Ectodermal cell (in vitro differentiated cells): ENCODE measurements at regions not wholly inside any gene's neighbourhood (a gene's known extent, or its start where the extent isn't known, plus 50 kb on each side); places are given as distances from the start of the nearest gene placed in this dataset.
"Not testable (repeated sequence)": the region's sequence is repeated elsewhere in the genome, so short reads cannot be mapped to it uniquely, and the experiment has no call there.

Source experiments
- H3K27ac ChIP-seq: 2 replicates; pipeline ENCODE4 v1.7.0; 2013; ENCODE audit warnings: mild to moderate bottlenecking, low read depth, low read length; ENCODE audit not compliant: insufficient read depth, poor library complexity, severe bottlenecking
- H3K27me3 ChIP-seq: 2 replicates; pipeline ENCODE4 v1.7.0; 2013; ENCODE audit warnings: mild to moderate bottlenecking, low read length; ENCODE audit not compliant: insufficient read depth, control insufficient read depth, poor library complexity, severe bottlenecking
- H3K36me3 ChIP-seq: one replicate; pipeline ENCODE4 v1.7.0; 2013; ENCODE audit warnings: low read length; ENCODE audit not compliant: control insufficient read depth, insufficient read depth
- H3K4me1 ChIP-seq: one replicate; pipeline ENCODE4 v1.7.0; 2013; ENCODE audit warnings: low read length; ENCODE audit not compliant: control insufficient read depth, insufficient read depth
- H3K4me3 ChIP-seq: 2 replicates; pipeline ENCODE4 v1.7.0; 2013; ENCODE audit warnings: low read depth, low read length, control low read depth; ENCODE audit not compliant: insufficient read depth
- H3K9me3 ChIP-seq: 2 replicates; pipeline ENCODE4 v1.7.0; 2013; ENCODE audit warnings: mild to moderate bottlenecking, low read length, moderate library complexity; ENCODE audit not compliant: control insufficient read depth
- WGBS, 2 experiments: methylation state at CpG; one replicate each; pipeline ENCODE4 v1.1.7; 2013; ENCODE audit warnings: missing lambda C conversion rate in 2 of 2; 5-methylcytosine and 5-hydroxymethylcytosine counted together

DNA sequence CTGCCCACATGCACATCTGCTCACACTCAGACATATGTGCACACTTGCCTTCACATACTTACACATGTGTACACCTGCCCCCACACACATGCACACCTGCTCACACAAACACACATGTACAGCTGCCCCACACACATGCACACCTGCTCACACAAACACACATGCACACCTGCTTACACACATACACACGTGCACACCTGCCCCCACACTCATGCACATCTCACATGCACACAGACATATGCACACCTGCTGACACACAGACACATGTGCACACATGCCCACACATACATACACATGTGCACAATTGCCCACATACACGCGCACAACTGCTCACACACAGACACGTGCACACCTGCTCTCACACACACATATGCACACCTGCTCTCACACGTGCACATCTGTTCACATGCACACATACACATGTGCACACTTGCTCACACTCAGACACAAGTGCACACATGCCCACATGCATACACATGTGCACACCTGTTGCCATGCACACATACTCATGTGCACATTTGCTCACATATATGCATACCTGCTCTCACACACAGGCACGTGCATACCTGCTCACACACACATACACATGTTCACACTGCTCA, 147.8 kb upstream of the FOXD4L5 start:
- WGBS, 2 experiments: 86 to 91% methylated on average over 6 of the region's 6 CpGs

DNA sequence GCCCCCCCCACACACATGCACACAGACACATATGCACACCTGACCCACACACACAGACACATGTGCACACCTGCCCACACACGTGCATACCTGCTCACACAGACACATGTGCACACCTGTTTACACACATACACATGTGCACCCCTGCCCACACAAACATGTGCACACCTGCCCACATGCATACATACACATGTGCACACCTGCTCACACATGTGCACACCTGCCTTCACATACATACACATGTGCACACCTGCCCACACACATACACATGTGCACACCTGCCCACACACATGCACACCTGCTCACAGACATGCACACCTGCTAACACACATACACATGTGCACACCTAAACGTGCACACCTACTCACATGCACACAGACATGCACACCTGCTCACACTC, 147.0 kb upstream of the FOXD4L5 start:
- no peak overlapping the region for H3K27ac ChIP-seq
- H3K36me3 ChIP-seq: no peaks in the 10 kb centered on the region
- peaks cover 18% of the 10 kb centered on the region for H3K9me3 ChIP-seq
- no peaks in the 10 kb centered on the region for H3K4me1 ChIP-seq
- no peak overlapping the region for H3K4me3 ChIP-seq
- 62 to 65% methylated on average over 2 of the region's 2 CpGs for WGBS, 2 experiments
- no peaks in the 10 kb centered on the region for H3K27me3 ChIP-seq

More for the DNA sequence above, 147.8 kb upstream of the FOXD4L5 start:
- Histone ChIP-seq H3K27me3 (no peaks in the 10 kb centered on the region), H3K4me1 (no peaks in the 10 kb centered on the region), H3K4me3 (no peak overlapping the region), H3K9me3 (peaks cover 19% of the 10 kb centered on the region), H3K27ac (no peak overlapping the region), H3K36me3 (no peaks in the 10 kb centered on the region)

DNA sequence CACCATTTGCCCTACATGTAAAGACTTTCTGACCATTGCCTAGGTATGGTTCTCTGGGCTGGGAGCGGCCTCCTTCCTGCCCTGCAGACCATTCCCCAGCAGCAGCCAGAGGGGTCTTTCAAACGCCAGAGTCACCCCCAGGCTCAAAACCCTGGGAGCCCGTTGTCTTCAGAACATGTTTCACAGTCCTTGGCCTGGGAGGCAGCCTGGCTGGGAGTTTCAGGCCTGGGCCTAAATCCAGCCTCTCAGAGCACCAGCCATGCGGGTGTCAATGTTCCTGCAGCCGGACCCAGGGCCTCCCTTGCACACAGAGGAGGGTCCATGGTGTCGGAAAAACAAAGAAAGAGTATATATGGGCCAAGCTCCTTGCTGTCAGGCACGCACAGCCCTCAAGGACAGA, 145.2 kb upstream of the FOXD4L5 start:
- Histone ChIP-seq H3K4me3 (no peak overlapping the region), H3K4me1 (no peaks in the 10 kb centered on the region), H3K27ac (no peak overlapping the region), H3K36me3 (no peaks in the 10 kb centered on the region), H3K9me3 (peaks cover 16% of the 10 kb centered on the region), H3K27me3 (no peaks in the 10 kb centered on the region)
- 71 to 80% methylated on average over 7 of the region's 7 CpGs for WGBS, 2 experiments

DNA sequence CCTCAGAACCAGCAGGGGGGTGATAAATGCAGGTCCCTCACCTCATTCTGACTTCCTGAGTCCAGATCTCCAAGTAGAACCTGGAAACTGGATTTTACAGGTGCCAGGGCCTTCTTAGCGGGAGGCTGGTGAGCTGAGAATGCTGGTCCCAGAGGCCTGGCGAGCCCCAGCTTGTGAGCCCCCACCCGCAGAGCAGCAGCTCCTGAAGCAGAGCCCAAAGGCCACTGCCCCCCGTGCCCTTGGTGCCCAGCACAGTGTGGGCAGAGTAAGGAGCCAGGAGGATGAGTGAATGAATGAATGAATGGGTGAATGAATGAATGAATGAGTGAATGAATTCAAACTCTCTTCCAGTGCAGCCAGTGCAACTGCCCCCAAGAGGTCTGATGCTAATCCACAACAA, 142.4 kb upstream of the FOXD4L5 start:
- H3K4me3 ChIP-seq, H3K27ac ChIP-seq, H3K4me1 ChIP-seq, H3K36me3 ChIP-seq, H3K27me3 ChIP-seq: not testable (repeated sequence)
- H3K9me3 ChIP-seq: peaks cover 11% of the 10 kb centered on the region
- 78% methylated on average over 4 of the region's 4 CpGs for WGBS, 2 experiments

DNA sequence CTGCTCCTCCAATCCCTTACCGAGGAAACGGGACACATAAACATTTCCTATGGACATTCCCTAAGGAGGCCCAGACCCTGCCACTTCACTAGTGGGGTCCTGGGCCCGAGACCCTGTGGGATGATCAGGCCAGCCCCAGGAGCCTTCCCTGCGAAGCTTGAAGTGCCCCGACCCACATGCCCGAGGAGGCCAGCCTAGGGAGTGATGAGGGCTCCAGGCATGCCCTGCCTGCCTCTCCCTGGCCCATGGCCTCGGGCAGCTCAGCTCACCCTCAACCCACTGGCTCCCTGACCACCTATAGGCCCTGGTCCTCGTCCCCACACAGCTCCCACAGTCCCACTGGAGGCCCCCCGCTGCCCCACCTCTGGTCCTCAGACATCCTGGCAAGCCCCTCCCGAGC, 141.8 kb upstream of the FOXD4L5 start:
- H3K36me3 ChIP-seq, H3K27ac ChIP-seq, H3K27me3 ChIP-seq, H3K9me3 ChIP-seq, H3K4me3 ChIP-seq, H3K4me1 ChIP-seq: not testable (repeated sequence)
- WGBS, 2 experiments: 78 to 79% methylated on average over 10 of the region's 10 CpGs

DNA sequence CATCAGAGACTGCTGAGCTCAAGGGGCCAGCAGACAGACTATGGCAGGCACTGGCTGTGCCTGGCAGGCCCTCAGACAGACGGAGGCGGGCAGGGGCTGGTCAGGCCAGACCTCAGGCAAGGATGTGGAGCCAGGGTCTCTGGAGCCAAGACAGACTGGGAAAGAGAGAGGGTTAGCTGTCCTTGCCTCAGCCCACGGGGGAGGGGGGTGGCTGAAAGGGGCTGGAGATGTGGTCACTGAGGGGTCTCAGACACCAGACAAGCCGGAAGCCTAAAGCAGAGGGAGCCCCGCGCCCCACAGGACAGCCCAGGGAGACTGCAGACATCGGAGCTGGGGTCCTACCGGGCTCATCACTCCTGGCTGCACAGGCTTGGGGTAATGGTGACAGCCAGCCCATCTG, 141.2 kb upstream of the FOXD4L5 start:
- Histone ChIP-seq H3K27me3 (no peaks in the 10 kb centered on the region), H3K36me3 (no peaks in the 10 kb centered on the region)
- 84% methylated on average over 8 of the region's 8 CpGs for WGBS, 2 experiments

DNA sequence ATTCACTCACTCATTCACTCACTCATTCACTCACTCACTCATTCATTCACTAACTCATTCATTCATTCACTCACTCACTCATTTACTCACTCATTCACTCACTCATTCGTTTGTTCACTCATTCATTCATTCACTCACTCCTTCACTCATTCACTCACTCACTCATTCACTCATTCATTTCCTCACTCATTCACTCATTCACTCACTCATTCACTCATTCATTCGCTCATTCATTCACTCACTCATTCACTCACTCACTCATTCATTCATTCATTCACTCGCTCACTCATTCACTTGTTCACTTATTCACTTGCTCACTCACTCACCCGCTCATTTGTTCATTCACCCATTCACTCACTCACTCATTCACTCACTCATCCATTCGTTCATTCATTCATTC, 140.2 kb upstream of the FOXD4L5 start:
- not testable (repeated sequence) for H3K4me1 ChIP-seq, H3K9me3 ChIP-seq, H3K4me3 ChIP-seq, H3K27me3 ChIP-seq, H3K36me3 ChIP-seq, H3K27ac ChIP-seq
- 49 to 54% methylated on average over 5 of the region's 5 CpGs for whole genome bisulfite sequencing, 2 experiments

More for the DNA sequence above, 141.2 kb upstream of the FOXD4L5 start:
- Histone ChIP-seq H3K27ac (no peak overlapping the region), H3K4me1 (no peaks in the 10 kb centered on the region), H3K9me3 (peaks cover 7% of the 10 kb centered on the region), H3K4me3 (no peak overlapping the region)

DNA sequence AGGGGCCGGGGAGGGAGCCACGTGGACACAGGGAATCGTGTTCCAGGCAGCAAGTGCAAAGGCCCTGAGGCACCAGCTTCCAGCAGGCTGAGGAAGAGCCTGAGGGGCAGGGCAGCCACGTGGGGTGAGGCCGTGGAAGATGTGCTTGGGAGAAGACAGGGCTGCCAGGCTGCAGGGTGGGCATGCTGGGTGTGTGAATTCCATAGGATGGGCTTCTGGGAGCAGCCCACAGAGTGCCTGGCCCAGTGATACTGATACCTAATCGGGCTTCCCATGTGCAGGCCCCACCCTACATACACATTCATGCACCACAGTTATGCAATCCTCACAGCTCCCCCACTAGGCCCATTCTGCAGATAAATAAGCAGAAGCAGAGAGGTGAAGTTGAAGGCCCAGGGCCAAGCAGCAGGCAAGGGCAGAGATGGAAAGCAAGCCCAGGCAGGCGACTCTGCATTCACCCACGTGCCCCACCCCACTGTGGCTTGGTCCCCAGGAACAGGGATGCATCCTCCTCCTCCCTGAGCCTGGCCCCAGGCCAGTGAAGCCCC, 139.5 kb upstream of the FOXD4L5 start:
- H3K4me1 ChIP-seq, H3K27me3 ChIP-seq, H3K9me3 ChIP-seq, H3K36me3 ChIP-seq, H3K4me3 ChIP-seq, H3K27ac ChIP-seq: not testable (repeated sequence)
- WGBS, 2 experiments: 57 to 70% methylated on average over 7 of the region's 8 CpGs

DNA sequence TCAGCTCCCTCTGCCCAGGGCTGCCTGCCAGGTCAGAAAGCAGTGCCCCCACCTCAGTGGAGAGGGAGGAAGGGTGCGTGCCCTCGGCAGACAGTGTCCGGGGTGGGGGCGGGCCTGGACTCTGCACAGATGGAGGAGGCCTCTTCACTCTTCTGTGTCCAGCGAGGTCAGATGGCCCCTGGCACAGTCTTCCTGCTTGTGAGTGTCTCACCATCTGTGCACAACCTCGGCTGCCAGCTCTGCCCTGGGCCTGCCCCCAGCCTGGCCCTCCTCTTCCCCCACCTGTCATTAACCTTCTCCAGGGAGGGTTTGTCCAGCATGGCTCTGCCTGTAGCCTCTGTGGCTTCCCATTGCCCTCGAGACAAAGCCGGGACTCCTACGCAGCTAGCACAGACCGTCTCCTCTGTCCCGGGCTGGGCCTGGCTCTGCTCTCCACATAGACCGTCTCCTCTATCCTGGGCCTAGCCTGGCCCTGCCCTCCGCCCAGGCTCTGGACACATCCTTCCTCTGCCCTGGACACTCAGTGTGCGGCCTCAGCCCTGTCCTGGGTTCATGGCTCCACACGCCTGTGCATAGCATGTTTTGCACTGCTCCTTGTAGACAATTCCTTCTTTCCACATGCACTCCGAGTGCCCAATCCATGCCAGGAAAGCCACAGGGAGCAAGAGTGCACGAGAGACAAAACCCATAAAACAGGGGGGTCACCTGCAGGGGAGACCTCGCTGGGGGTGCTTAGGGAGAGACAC, 138.9 kb upstream of the FOXD4L5 start:
- 85 to 88% methylated on average over 18 of the region's 18 CpGs for WGBS, 2 experiments
- H3K27ac ChIP-seq, H3K9me3 ChIP-seq, H3K36me3 ChIP-seq, H3K27me3 ChIP-seq, H3K4me3 ChIP-seq, H3K4me1 ChIP-seq: not testable (repeated sequence)

DNA sequence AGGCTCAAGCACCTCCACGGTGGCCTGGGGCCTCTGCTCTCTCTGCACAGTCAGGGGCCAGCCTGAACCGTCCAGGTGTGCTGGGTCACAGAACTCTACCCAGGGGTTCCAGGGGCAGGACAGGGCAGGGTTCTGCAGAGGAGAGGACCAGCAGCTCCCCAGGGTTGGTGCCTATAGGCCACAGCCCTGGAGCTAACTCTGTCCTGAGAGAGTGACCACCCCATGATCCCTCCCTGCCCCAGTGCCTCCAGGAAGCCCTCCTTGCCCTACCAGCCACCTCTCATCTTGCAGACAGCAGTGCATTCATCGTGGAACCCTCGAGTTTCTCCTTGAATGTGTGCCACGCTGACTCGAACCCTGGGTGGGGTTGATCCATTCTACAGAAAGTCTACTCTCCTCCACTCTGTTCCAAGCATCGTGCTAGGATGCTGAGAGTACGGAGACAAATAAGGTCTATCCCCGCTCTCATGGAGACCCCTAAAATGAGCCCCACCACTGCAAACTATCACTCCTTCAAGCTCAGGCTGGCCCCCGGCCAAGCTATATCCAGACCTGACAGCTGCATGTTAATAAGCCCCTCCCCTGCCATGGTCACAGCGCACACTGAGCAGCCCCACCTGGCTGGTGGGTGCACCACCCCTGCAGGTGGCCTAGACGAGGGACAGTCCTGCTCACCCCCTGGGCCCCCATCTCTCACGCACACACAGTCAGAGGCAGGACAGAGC, 138.1 kb upstream of the FOXD4L5 start:
- H3K27me3 ChIP-seq, H3K9me3 ChIP-seq, H3K36me3 ChIP-seq, H3K27ac ChIP-seq, H3K4me3 ChIP-seq, H3K4me1 ChIP-seq: not testable (repeated sequence)
- WGBS, 2 experiments: 82 to 84% methylated on average over 12 of the region's 13 CpGs
